Kidney epithelial cell (primary cell): ENCODE measurements at regions not wholly inside any gene's neighbourhood (a gene's known extent, or its start where the extent isn't known, plus 50 kb on each side); places are given as distances from the start of the nearest gene placed in this dataset.
"Not testable (repeated sequence)": the region's sequence is repeated elsewhere in the genome, so short reads cannot be mapped to it uniquely, and the experiment has no call there.

Experiments
- DNase-seq: peaks from one replicate; pipeline ENCODE4 v3.0.0-alpha.2; 2010; ENCODE audit warnings: low read depth
- H3K27me3 ChIP-seq: 2 replicates; pipeline ENCODE4 v1.6.0; 2011; ENCODE audit warnings: low read length; ENCODE audit not compliant: control insufficient read depth, insufficient read depth
- H3K36me3 ChIP-seq: 2 replicates; pipeline ENCODE4 v1.5.1; 2011; ENCODE audit warnings: low read length; ENCODE audit not compliant: control insufficient read depth, insufficient read depth
- H3K4me3 ChIP-seq: 2 replicates; pipeline ENCODE4 v1.5.1; 2011; ENCODE audit warnings: low read depth, mild to moderate bottlenecking, control low read depth, low read length
- TF ChIP-seq, protein P1 (sequence below): IDR thresholded peaks from 2 replicates; pipeline ENCODE4 v1.5.1; 2011; ENCODE audit warnings: mild to moderate bottlenecking, moderate library complexity, low read length, control low read depth, inconsistent platforms; ENCODE audit not compliant: insufficient read depth, poor library complexity, severe bottlenecking

DNA sequence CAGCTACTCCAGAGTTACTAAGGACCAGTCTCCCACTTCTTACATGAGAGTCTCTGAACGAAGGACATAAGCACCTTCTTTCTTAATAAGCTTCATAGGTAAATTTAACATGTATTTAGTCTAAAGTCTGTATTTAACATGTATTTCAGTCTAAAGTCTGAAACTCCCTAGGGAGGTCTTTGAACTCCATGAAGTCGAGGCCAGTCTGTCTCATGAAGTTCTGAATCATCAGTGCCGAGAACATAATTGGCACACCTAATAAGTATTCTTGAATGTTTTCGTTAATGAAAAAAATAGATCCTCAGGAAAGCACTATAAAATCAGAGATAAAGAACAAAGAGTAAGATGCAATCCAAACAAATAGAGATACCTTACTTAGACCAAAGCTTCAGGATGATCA lies 945.5 kb downstream of the TTLL7 start:
- Histone ChIP-seq H3K4me3 (no peak overlapping the region), H3K36me3 (no peaks in the 10 kb centered on the region), H3K27me3 (no peaks in the 10 kb centered on the region)
- DNase-seq, result no peak
- TF ChIP-seq, protein P1, sequence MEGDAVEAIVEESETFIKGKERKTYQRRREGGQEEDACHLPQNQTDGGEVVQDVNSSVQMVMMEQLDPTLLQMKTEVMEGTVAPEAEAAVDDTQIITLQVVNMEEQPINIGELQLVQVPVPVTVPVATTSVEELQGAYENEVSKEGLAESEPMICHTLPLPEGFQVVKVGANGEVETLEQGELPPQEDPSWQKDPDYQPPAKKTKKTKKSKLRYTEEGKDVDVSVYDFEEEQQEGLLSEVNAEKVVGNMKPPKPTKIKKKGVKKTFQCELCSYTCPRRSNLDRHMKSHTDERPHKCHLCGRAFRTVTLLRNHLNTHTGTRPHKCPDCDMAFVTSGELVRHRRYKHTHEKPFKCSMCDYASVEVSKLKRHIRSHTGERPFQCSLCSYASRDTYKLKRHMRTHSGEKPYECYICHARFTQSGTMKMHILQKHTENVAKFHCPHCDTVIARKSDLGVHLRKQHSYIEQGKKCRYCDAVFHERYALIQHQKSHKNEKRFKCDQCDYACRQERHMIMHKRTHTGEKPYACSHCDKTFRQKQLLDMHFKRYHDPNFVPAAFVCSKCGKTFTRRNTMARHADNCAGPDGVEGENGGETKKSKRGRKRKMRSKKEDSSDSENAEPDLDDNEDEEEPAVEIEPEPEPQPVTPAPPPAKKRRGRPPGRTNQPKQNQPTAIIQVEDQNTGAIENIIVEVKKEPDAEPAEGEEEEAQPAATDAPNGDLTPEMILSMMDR, result no peak

GRCh38 chr1:83052865-83053264 lies 946.1 kb downstream of the TTLL7 start:
- no peaks in the 10 kb centered on the region for H3K36me3 ChIP-seq
- no peaks in the 10 kb centered on the region for H3K27me3 ChIP-seq
- DNase-seq, result no peak
- H3K4me3 ChIP-seq, result no peak overlapping the region
- TF ChIP-seq, protein P1, result no peak

GRCh38 chr1:83051053-83051452 lies 947.9 kb downstream of the TTLL7 start:
- not testable (repeated sequence) for H3K36me3 ChIP-seq, DNase-seq, H3K27me3 ChIP-seq, H3K4me3 ChIP-seq

GRCh38 chr1:83043244-83043643 lies 955.7 kb downstream of the TTLL7 start:
- DNase-seq, result no peak
- TF ChIP-seq, protein P1, result no peak
- no peaks in the 10 kb centered on the region for H3K36me3 ChIP-seq
- H3K27me3 ChIP-seq, result no peaks in the 10 kb centered on the region
- no peak overlapping the region for H3K4me3 ChIP-seq

DNA sequence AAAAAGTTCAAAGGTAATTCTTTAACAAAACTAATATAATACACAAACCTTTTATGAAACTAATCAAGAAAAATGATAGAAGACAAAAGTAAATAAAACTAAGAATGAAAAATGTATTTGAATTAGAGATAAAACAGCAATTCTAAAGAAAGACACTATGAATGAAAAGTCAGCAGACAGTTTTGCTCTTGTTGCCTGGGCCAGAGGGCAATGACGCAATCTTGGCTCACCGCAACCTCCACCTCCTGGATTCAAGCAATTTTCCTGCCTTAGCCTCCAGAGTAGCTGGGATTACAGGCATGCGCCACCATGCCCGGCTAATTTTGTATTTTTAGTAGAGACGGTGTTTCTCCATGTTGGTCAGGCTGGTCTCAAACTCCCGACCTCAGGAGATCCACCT lies 959.8 kb downstream of the TTLL7 start:
- DNase-seq, H3K4me3 ChIP-seq, H3K27me3 ChIP-seq, H3K36me3 ChIP-seq: not testable (repeated sequence)

- H3K27me3 ChIP-seq, result no peaks in the 10 kb centered on the region
- TF ChIP-seq, protein P1, result no peak
- no peak overlapping the region for H3K4me3 ChIP-seq
- H3K36me3 ChIP-seq, result no peaks in the 10 kb centered on the region
- DNase-seq, result no peak
Measured at GRCh38 chr1:83034851-83035250, 964.1 kb downstream of the TTLL7 start.

- Histone ChIP-seq H3K27me3 (no peaks in the 10 kb centered on the region), H3K36me3 (no peaks in the 10 kb centered on the region), H3K4me3 (no peak overlapping the region)
- TF ChIP-seq, protein P1, result no peak
- no peak for DNase-seq
Measured at GRCh38 chr1:83033682-83034081, 965.2 kb downstream of the TTLL7 start.
